GM06990 (cell line): ENCODE measurements at regions not wholly inside any gene's neighbourhood (a gene's known extent, or its start where the extent isn't known, plus 50 kb on each side); places are given as distances from the start of the nearest gene placed in this dataset.

Experiments
- DNase-seq: peaks from one replicate; pipeline ENCODE4 v3.0.0-alpha.2; 2011; ENCODE audit not compliant: insufficient read length; ENCODE audit errors: extremely low read depth
- H3K27me3 ChIP-seq: replicated peaks from 2 replicates; pipeline ENCODE4 v1.6.0; 2011; ENCODE audit warnings: low read length; ENCODE audit not compliant: control insufficient read depth, insufficient read depth
- H3K36me3 ChIP-seq: 2 replicates; pipeline ENCODE4 v1.5.1; 2011; ENCODE audit warnings: low read length; ENCODE audit not compliant: control insufficient read depth, insufficient read depth
- H3K4me3 ChIP-seq: replicated peaks from 2 replicates; pipeline ENCODE4 v1.5.1; 2011; ENCODE audit warnings: low read depth, mild to moderate bottlenecking, control low read depth, low read length
- TF ChIP-seq, protein P1 (sequence below): IDR thresholded peaks from 2 replicates; pipeline ENCODE4 v1.5.1; 2011; ENCODE audit warnings: low read length, control low read depth, mild to moderate bottlenecking, inconsistent platforms; ENCODE audit not compliant: insufficient read depth, poor library complexity, severe bottlenecking

DNA sequence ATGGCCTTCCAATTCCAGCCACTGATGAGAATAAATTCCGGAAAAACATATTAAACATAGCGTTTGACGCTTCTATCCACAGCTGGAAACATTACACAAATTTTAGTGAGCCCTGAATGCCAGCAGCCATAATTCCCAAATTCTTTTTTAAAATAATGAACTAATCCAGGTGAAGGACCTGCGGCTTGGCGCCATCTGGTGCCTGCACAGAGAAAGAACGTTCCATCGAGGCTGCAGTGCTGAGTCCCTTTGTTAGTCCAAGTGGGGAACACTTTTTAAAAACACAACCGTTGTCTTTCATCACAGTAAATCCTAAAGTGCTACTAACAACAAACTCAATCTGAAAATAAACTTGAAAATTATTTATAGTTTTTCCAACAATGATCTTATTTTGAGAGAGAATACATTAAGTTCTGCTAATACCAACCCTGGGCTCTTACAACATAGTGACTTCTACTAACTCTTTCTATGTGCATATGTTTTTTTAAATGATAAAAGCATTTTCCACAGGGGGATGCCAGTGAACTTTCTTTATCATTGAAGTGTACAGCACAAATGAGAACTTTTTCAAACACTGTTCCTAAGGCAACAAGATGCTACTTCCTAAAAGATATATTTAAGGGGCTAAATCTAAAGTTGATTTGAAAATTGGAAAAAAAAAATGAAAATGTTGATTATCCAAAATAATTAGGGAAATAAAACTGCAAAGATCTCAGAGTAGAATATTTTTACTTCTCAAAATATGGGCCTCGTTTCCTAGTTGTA is 166.9 kb upstream of the RNF32 start:
- no peak for DNase-seq
- TF ChIP-seq, protein P1, sequence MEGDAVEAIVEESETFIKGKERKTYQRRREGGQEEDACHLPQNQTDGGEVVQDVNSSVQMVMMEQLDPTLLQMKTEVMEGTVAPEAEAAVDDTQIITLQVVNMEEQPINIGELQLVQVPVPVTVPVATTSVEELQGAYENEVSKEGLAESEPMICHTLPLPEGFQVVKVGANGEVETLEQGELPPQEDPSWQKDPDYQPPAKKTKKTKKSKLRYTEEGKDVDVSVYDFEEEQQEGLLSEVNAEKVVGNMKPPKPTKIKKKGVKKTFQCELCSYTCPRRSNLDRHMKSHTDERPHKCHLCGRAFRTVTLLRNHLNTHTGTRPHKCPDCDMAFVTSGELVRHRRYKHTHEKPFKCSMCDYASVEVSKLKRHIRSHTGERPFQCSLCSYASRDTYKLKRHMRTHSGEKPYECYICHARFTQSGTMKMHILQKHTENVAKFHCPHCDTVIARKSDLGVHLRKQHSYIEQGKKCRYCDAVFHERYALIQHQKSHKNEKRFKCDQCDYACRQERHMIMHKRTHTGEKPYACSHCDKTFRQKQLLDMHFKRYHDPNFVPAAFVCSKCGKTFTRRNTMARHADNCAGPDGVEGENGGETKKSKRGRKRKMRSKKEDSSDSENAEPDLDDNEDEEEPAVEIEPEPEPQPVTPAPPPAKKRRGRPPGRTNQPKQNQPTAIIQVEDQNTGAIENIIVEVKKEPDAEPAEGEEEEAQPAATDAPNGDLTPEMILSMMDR = peak; percentile 77
- H3K27me3 ChIP-seq = no peaks in the 10 kb centered on the region; the same call in 1 of the 2 replicates
- H3K36me3 ChIP-seq = no peaks in the 10 kb centered on the region
- H3K4me3 ChIP-seq = no peak overlapping the region

DNA sequence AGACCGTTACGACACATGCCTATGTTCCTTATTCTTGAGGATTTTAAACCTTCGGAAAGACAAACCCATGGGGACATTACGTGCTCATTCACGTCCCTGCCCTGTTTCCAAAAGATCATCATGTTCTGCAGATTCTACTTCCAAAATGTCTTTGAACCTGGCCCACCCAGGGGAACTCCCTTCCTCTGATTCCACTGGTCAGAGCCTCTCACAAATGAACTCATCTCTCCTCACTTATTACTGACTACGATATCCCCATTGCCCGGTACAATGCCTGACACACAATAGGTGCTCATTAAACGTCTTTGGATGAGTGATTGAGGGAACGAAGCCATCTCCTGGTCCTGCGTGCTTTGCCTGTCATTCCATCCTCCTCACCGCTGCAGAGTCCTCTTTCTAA is 168.3 kb upstream of the RNF32 start:
- TF ChIP-seq, protein P1 = no peak
- DNase-seq = no peak
- Histone ChIP-seq H3K27me3 (no peaks in the 10 kb centered on the region; the same call in 1 of the 2 replicates), H3K4me3 (no peak overlapping the region), H3K36me3 (no peaks in the 10 kb centered on the region)

DNA sequence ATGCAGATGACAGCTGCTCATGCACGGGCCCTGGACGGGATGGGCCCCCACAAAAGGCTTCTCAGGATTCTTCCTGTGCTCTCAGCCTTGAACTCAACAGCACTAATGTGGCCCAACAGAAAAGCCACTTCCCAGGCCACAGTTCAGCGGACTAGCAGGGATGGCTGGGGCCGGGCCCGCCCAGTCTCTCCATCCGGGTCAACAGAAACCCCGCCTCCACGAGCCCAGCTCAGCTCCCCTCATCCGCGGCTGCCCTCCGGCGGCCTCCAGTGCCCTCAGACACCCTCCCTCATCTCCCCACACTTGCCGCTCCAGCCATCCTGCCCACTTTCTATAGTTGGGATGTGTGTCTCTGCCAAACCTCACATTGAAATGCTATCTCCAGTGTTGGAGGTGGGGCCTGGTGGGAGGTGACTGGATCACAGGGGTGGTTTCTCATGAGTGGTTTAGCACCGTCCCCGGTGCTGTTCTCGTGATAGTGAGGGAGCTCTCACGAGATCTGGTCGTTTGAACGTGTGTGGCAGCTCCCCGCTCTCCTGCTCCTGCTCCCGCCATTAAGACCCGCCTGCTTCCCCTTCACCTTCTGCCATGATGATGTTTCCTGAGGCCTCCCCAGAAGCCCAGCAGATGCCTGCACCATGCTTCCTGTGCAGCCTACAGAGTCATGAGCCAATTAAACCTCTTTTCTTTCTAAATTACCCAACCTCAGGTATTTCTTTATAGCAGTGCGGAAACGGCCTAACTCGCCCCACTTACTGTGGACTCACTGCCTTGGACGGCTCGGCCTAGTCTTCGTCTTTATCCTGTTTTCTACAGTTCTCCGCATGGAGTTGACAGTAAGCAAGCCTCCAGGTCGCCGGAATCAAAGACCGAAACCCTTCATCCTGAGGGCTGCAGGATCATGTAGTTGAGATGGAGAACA is 169.9 kb upstream of the RNF32 start:
- DNase-seq = no peak
- Histone ChIP-seq H3K36me3 (no peaks in the 10 kb centered on the region), H3K27me3 (no peaks in the 10 kb centered on the region; the same call in 1 of the 2 replicates), H3K4me3 (no peak overlapping the region)
- TF ChIP-seq, protein P1 = no peak

DNA sequence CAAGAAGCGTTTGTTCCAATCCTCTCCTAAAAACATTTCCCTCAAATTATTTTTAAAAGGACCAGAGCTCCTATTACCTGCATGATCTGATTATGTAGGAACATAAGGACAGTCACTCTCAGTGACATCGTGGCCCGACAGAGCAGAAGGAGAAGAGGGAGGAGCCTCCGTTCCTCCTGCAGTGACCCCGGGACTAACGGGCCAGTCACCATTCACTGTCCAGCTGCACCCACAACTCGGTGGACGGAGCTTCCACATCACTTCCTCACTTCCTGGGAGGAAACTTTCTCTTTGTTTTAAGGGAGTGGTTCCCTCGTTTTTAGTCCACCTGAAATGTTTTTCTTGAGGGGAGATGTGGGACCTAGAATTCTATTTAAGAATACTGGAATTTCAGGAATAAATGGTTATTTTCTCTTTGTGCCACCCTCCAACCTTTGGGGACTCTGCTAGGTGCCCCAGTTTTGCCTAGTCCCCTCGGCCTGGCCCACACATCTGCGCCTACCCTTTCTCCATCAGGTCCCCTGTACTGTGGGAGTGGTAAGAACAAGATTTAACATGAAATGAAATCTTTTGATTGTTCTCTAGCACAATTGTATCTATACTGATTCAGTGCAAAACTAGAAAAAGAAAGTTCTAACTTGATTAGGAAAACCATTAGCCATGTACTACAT is 173.5 kb upstream of the RNF32 start:
- no peak for DNase-seq
- TF ChIP-seq, protein P1 = no peak
- Histone ChIP-seq H3K4me3 (no peak overlapping the region), H3K36me3 (no peaks in the 10 kb centered on the region), H3K27me3 (no peaks in the 10 kb centered on the region; the same call in none of the 2 replicates)

DNA sequence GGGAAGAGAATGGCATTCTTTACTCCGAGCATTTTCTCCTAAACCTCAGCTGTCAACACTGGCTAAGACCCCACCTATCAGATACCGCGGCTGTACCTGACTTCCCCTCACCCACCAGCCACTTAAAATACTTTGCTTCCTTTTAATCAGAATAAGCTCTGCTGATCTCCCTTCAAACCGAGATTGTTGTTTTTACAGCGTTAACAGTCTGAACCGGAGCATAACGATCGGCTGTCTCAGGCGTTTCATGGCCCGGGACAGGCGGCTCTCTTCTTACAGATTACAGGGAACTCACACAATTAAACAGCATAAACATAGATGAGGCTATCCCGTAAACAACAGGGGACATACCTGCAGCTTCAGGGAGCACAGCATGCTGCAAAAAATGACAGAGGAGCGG is 174.3 kb upstream of the RNF32 start:
- H3K4me3 ChIP-seq = no peak overlapping the region
- no peaks in the 10 kb centered on the region; the same call in none of the 2 replicates for H3K27me3 ChIP-seq
- TF ChIP-seq, protein P1 = no peak
- H3K36me3 ChIP-seq = no peaks in the 10 kb centered on the region
- no peak for DNase-seq
